HepG2 (cell line): ENCODE measurements at regions not wholly inside any gene's neighbourhood (a gene's known extent, or its start where the extent isn't known, plus 50 kb on each side); places are given as distances from the start of the nearest gene placed in this dataset.
A peak's percentile ranks its signal among the peaks of the same experiment; 100 is the strongest.

Experiments used
- ATAC-seq: fragments of 200-7000 bp; cut with Tn5 transposase; 3 replicates; pipeline ENCODE4 v1.9.1; 2020; ENCODE audit warnings: mild to moderate bottlenecking, moderate library complexity
- BruUV-seq: library from RNA; stranded (reverse); fragments of 400-500 nt; replicated peaks from 2 replicates; lab custom pipeline; 2021; lab: Mats Ljungman, UMichigan
- CTCF ChIA-PET: fragments of 300-600 bp; formaldehyde crosslinking; extraction: SDS; loops from one replicate; lab custom pipeline; 2021; ENCODE audit warnings: low total read pairs, inconsistent platforms, low intra/inter-chr PET ratio; lab: Yijun Ruan, JAX
- POLR2A ChIA-PET: fragments of 350-600 bp; sonication (Branson Sonifier 250); formaldehyde crosslinking; loops from one replicate; lab custom pipeline; 2020; ENCODE audit warnings: antibody characterized with exemption, inconsistent platforms; lab: Yijun Ruan, JAX
- DNase-seq: peaks from one replicate; pipeline ENCODE4 v3.0.0-alpha.2; 2015; ENCODE audit warnings: low spot score
- FAIRE-seq: peaks from 3 replicates; lab custom pipeline; 2011; peaks lifted over from hg19 to GRCh38; lab: Jason Lieb, UNC
- H2AFZ ChIP-seq: one replicate; pipeline ENCODE4 v1.6.1; 2011; ENCODE audit warnings: low read length, inconsistent platforms
- H3K27ac ChIP-seq: fragments of 300-600 bp; 3 replicates; pipeline ENCODE4 v1.8.0; 2011; ENCODE audit warnings: mixed run types, mild to moderate bottlenecking, mixed read lengths, low read length, inconsistent platforms; ENCODE audit not compliant: insufficient read depth; ENCODE audit errors: extremely low read length
- H3K27me3 ChIP-seq, 2 experiments: fragments of 200-600 bp in 1 of 2; 2 replicates in 1 of 2; 3 replicates in 1 of 2; pipeline versions ENCODE4 v1.6.0 to v1.8.0; 2011; ENCODE audit warnings: low read length in 2 of 2, mild to moderate bottlenecking in 2 of 2, moderate library complexity in 2 of 2, inconsistent platforms in 1 of 2; ENCODE audit not compliant: insufficient read depth in 2 of 2, control insufficient read depth in 1 of 2
- H3K36me3 ChIP-seq, 2 experiments: fragments of 200-600 bp in 1 of 2; replicated peaks in 1 of 2; 2 replicates in 1 of 2; 3 replicates in 1 of 2; pipeline versions ENCODE4 v1.5.1 to v1.8.0; 2011; ENCODE audit warnings: low read length in 2 of 2, inconsistent platforms in 1 of 2; ENCODE audit not compliant: insufficient read depth in 2 of 2, control insufficient read depth in 1 of 2
- H3K4me1 ChIP-seq: 2 replicates; pipeline ENCODE4 v1.5.1; 2012; ENCODE audit warnings: low read length, inconsistent platforms; ENCODE audit not compliant: insufficient read depth
- H3K4me2 ChIP-seq: 2 replicates; pipeline ENCODE4 v1.6.0; 2011; ENCODE audit warnings: low read depth, low read length, inconsistent platforms
- H3K4me3 ChIP-seq, 3 experiments: fragments of 200-600 bp in 1 of 3; sonication (generic), shearing (Covaris generic) in 1 of 3; replicated peaks in 1 of 3; 2 replicates each; pipeline ENCODE4 v1.5.1; 2011 to 2016; ENCODE audit warnings: low read length in 3 of 3, inconsistent platforms in 2 of 3, low read depth in 2 of 3, mild to moderate bottlenecking in 2 of 3, control low read depth in 1 of 3, mixed read lengths in 1 of 3; ENCODE audit not compliant: insufficient read depth in 1 of 3
- H3K79me2 ChIP-seq: one replicate; pipeline ENCODE4 v1.6.1; 2011; ENCODE audit warnings: low read length, inconsistent platforms; ENCODE audit not compliant: insufficient read depth
- H3K9ac ChIP-seq: 2 replicates; pipeline ENCODE4 v1.6.0; 2011; ENCODE audit warnings: mild to moderate bottlenecking, low read depth, low read length, inconsistent platforms; ENCODE audit not compliant: insufficient read depth
- H3K9me3 ChIP-seq: 2 replicates; pipeline ENCODE4 v1.5.1; 2012; ENCODE audit warnings: mild to moderate bottlenecking, low read length
- H4K20me1 ChIP-seq: 2 replicates; pipeline ENCODE4 v1.6.0; 2011; ENCODE audit warnings: inconsistent platforms, mild to moderate bottlenecking, low read length, moderate library complexity; ENCODE audit not compliant: insufficient read depth
- ARID5B ChIP-seq: IDR thresholded peaks from 2 replicates; pipeline ENCODE4 v1.4.0; 2020; ENCODE audit warnings: mild to moderate bottlenecking, missing genetic modification reagents
- CEBPG ChIP-seq: IDR thresholded peaks from 2 replicates; pipeline ENCODE4 v1.6.1; 2016
- FOSL2 ChIP-seq: sonication (generic); formaldehyde crosslinking; IDR thresholded peaks from 2 replicates; pipeline ENCODE4 v1.4.0; 2020; ENCODE audit warnings: missing genetic modification reagents
- KAT8 ChIP-seq: IDR thresholded peaks from 2 replicates; pipeline ENCODE4 v1.6.1; 2016; ENCODE audit warnings: missing genetic modification reagents, missing compliant biosample characterization
- NFKB2 ChIP-seq: sonication (generic); formaldehyde crosslinking; IDR thresholded peaks from 2 replicates; pipeline ENCODE4 v1.4.0; 2020; ENCODE audit warnings: missing genetic modification reagents, borderline replicate concordance
- PAX8 ChIP-seq: sonication (generic); formaldehyde crosslinking; IDR thresholded peaks from 2 replicates; pipeline ENCODE4 v1.8.0; 2022; ENCODE audit warnings: mild to moderate bottlenecking, missing genetic modification reagents, borderline replicate concordance
- SKI ChIP-seq: fragments of 450-650 bp; IDR thresholded peaks from one replicate; pipeline ENCODE4 v1.6.1; 2018; ENCODE audit warnings: mild to moderate bottlenecking; ENCODE audit not compliant: partially characterized antibody
- SOX6 ChIP-seq, 2 experiments: fragments of 450-650 bp in 1 of 2; sonication (generic) in 1 of 2; formaldehyde crosslinking in 1 of 2; IDR thresholded peaks; 2 replicates each; pipeline versions ENCODE4 v1.4.0 to v1.6.1; 2017 to 2020; ENCODE audit warnings: antibody characterized with exemption in 1 of 2, mild to moderate bottlenecking in 1 of 2, missing genetic modification reagents in 1 of 2
- ZFX ChIP-seq: sonication (generic); formaldehyde crosslinking; IDR thresholded peaks from 2 replicates; pipeline ENCODE4 v1.4.0; 2020; ENCODE audit warnings: mild to moderate bottlenecking, low read depth, missing genetic modification reagents, moderate library complexity
- ZNF670 ChIP-seq: sonication (generic); formaldehyde crosslinking; IDR thresholded peaks from 2 replicates; pipeline ENCODE4 v1.8.0; 2022; ENCODE audit warnings: mild to moderate bottlenecking, missing genetic modification reagents, borderline replicate concordance
- ZNF687 ChIP-seq: sonication (generic); formaldehyde crosslinking; IDR thresholded peaks from 2 replicates; pipeline ENCODE4 v1.5.1; 2020; ENCODE audit warnings: mild to moderate bottlenecking, missing genetic modification reagents, moderate library complexity
- WGBS: methylation state at CpG from one replicate; pipeline ENCODE4 v1.1.6; 2017; ENCODE audit warnings: low lambda C conversion rate; 5-methylcytosine and 5-hydroxymethylcytosine counted together
- in situ Hi-C: cut with HindIII; loops from 2 replicates; pipeline ENCODE4 v1.10.0; 2017; ENCODE audit warnings: low pct_unique_long_range_greater_than_20kb; ENCODE audit not compliant: extremely low pct_ligation_motif_present
- intact Hi-C: fragments of 100-400 bp; cut with micrococcal nuclease; formaldehyde crosslinking; loops from one replicate; pipeline ENCODE4 v1.10.0; 2022; ENCODE audit not compliant: unreplicated experiment
- TF ChIP-seq, protein P1 (sequence below): sonication (generic); formaldehyde crosslinking; IDR thresholded peaks from 2 replicates; pipeline ENCODE4 v1.4.0; 2020; ENCODE audit warnings: missing genetic modification reagents

GRCh38 chr1:87795615-87796337 lies 467.1 kb downstream of the LMO4 start (continued):
- TF ChIP-seq ARID5B (CRISPR knock-in tag) (peak; percentile 78), CEBPG (CRISPR knock-in tag) (peak; percentile 38; the same call in 1 of the 2 replicates), SOX6 (IDR thresholded peaks at IDR 0.05) (no peak), SOX6 (CRISPR knock-in tag; IDR thresholded peaks at IDR 0.05) (peak; percentile 61), FOSL2 (CRISPR knock-in tag) (0 out of 2 replicates have a peak, but pooled peaks have one; percentile 32)

DNA sequence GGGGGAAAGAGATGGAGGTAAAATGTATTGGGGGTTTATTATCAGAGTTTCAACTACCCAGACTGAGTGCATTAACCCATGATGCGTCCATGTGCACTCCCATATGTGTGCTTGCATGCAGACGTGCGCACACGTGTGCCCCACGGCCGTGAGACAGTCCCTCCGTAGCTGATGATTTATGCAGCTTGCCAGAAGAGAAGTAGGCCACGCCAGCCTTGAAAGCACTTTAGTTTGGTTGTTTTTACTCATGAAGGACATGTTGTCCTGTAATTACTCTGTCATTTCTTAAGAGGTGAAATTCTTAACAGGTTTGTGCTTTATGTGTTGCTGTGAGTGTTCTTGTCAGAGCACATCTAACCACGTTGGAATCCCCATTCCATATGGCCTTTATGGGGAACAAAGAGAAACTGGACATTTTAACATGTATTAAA lies 467.8 kb downstream of the LMO4 start:
- intact Hi-C loops = loop anchor here (5.0 kb wide), 1 partner anchor 381 kb away; no protein-coding TSS in a partner anchor
- peak; percentile 50 for ATAC-seq
- TF ChIP-seq PAX8 (CRISPR knock-in tag) = 0 out of 2 replicates have a peak, but pooled peaks have one; percentile 46
- no peak for TF ChIP-seq ZNF670 (CRISPR knock-in tag)
- TF ChIP-seq, protein P1, sequence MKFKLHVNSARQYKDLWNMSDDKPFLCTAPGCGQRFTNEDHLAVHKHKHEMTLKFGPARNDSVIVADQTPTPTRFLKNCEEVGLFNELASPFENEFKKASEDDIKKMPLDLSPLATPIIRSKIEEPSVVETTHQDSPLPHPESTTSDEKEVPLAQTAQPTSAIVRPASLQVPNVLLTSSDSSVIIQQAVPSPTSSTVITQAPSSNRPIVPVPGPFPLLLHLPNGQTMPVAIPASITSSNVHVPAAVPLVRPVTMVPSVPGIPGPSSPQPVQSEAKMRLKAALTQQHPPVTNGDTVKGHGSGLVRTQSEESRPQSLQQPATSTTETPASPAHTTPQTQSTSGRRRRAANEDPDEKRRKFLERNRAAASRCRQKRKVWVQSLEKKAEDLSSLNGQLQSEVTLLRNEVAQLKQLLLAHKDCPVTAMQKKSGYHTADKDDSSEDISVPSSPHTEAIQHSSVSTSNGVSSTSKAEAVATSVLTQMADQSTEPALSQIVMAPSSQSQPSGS (CRISPR knock-in tag) = 0 out of 2 replicates have a peak, but pooled peaks have one; percentile 5
- peak; percentile 55 for TF ChIP-seq ZFX (CRISPR knock-in tag)
- TF ChIP-seq ZNF687 (CRISPR knock-in tag) = peak; percentile 36
- no peak for TF ChIP-seq SKI
- TF ChIP-seq NFKB2 = 0 out of 2 replicates have a peak, but pooled peaks have one; percentile 21
- TF ChIP-seq KAT8 (CRISPR knock-in tag) = no peak

More for the DNA sequence above, 467.8 kb downstream of the LMO4 start:
- Histone ChIP-seq H3K9ac (peak overlapping the region; percentile 71), H3K4me2 (peak overlapping the region; percentile 79), H2AFZ (no peak overlapping the region), H3K4me1 (peaks cover 53% of the 10 kb centered on the region), H4K20me1 (no peaks in the 10 kb centered on the region), H3K9me3 (no peaks in the 10 kb centered on the region), H3K27ac (peak overlapping the region; percentile 90), H3K27me3 (no peaks in the 10 kb centered on the region), H3K79me2 (no peaks in the 10 kb centered on the region), H3K4me3 (peak overlapping the region in 2 of 3 experiments; percentile 22 to 23; a peak in 2 of 6 replicates), H3K36me3 (no peaks in the 10 kb centered on the region)
- BruUV-seq = no TSS peak
- ChIA-PET CTCF (no interaction called here), POLR2A (interaction anchor here (0.8 to 2.6 kb wide), 7 partner anchors 9 to 468 kb away, joined by 3 to 19 read pairs (median 11); partner anchors contain the start of gene LMO4)
- in situ Hi-C loops = loop anchor here (5.0 to 10.0 kb wide), 2 partner anchors 381 to 472 kb away; partner anchors contain the start of gene LMO4
- 62% methylated on average over 9 of the region's 9 CpGs for WGBS
- DNase-seq (no peak), FAIRE-seq (no peak)
